Gastroesophageal sphincter (tissue), 2 donors: ENCODE measurements at regions not wholly inside any gene's neighbourhood (a gene's known extent, or its start where the extent isn't known, plus 50 kb on each side); places are given as distances from the start of the nearest gene placed in this dataset.

Source experiments
- EP300 ChIP-seq: sonication (generic); formaldehyde crosslinking; IDR thresholded peaks from one replicate; pipeline ENCODE4 v1.6.1; 2017; ENCODE audit warnings: antibody characterized with exemption, mild to moderate bottlenecking
- POLR2A ChIP-seq, 2 donors: fragments of 450-650 bp; IDR thresholded peaks; one replicate each; pipeline ENCODE4 v1.6.1; 2017; ENCODE audit warnings: antibody characterized with exemption in 2 of 2, mild to moderate bottlenecking in 2 of 2, moderate library complexity in 1 of 2

- TF ChIP-seq POLR2A (IDR thresholded peaks at IDR 0.05), result no peak
- TF ChIP-seq EP300, result no peak
Measured at GRCh38 chr3:127078626-127079025, 95.7 kb downstream of the PLXNA1 start.
